SK-N-SH (cell line): ENCODE measurements at regions not wholly inside any gene's neighbourhood (a gene's known extent, or its start where the extent isn't known, plus 50 kb on each side); places are given as distances from the start of the nearest gene placed in this dataset.

Source experiments
- CHD2 ChIP-seq: fragments of 150-350 bp; IDR thresholded peaks from 2 replicates; pipeline ENCODE4 v1.6.1; 2018; ENCODE audit warnings: low read length; ENCODE audit not compliant: partially characterized antibody
- FOXM1 ChIP-seq: IDR thresholded peaks from 2 replicates; pipeline ENCODE4 v1.4.0; 2012; ENCODE audit warnings: low read depth, mild to moderate bottlenecking
- JUND ChIP-seq: IDR thresholded peaks from 2 replicates; pipeline ENCODE4 v1.4.0; 2012
- NFIC ChIP-seq: IDR thresholded peaks from 2 replicates; pipeline ENCODE4 v1.4.0; 2012; ENCODE audit warnings: borderline replicate concordance
- POLR2AphosphoS5 ChIP-seq: IDR thresholded peaks from 2 replicates; pipeline ENCODE4 v1.6.1; 2012; ENCODE audit warnings: low read depth, low read length
- RAD21 ChIP-seq: IDR thresholded peaks from 2 replicates; pipeline ENCODE4 v1.6.1; 2012; ENCODE audit warnings: mild to moderate bottlenecking, low read length
- RXRA ChIP-seq: IDR thresholded peaks from 2 replicates; pipeline ENCODE4 v1.4.0; 2012; ENCODE audit warnings: low read depth, mild to moderate bottlenecking, borderline replicate concordance
- SIN3A ChIP-seq: IDR thresholded peaks from 2 replicates; pipeline ENCODE4 v1.6.1; 2012; ENCODE audit warnings: low read depth, mild to moderate bottlenecking, low read length, moderate library complexity, borderline replicate concordance
- TAF1 ChIP-seq: IDR thresholded peaks from 2 replicates; pipeline ENCODE4 v1.6.1; 2012; ENCODE audit warnings: low read depth, mild to moderate bottlenecking, low read length, moderate library complexity, borderline replicate concordance
- TEAD4 ChIP-seq: IDR thresholded peaks from 2 replicates; pipeline ENCODE4 v1.4.0; 2012; ENCODE audit warnings: mild to moderate bottlenecking, borderline replicate concordance; ENCODE audit not compliant: insufficient read depth
- TF ChIP-seq, protein P1 (sequence below): fragments of 200-600 bp; sonication (generic); IDR thresholded peaks from 2 replicates; pipeline ENCODE4 v1.6.1; 2017; ENCODE audit warnings: antibody characterized with exemption, mild to moderate bottlenecking, moderate library complexity
- TF ChIP-seq, protein P2 (sequence below): IDR thresholded peaks from 2 replicates; pipeline ENCODE4 v1.4.0; 2012; ENCODE audit warnings: low read depth
- TF ChIP-seq, protein P3 (sequence below): fragments of 150-350 bp; IDR thresholded peaks from 2 replicates; pipeline ENCODE4 v1.6.1; 2017; ENCODE audit warnings: antibody characterized with exemption, low read length, low read depth, borderline replicate concordance

DNA sequence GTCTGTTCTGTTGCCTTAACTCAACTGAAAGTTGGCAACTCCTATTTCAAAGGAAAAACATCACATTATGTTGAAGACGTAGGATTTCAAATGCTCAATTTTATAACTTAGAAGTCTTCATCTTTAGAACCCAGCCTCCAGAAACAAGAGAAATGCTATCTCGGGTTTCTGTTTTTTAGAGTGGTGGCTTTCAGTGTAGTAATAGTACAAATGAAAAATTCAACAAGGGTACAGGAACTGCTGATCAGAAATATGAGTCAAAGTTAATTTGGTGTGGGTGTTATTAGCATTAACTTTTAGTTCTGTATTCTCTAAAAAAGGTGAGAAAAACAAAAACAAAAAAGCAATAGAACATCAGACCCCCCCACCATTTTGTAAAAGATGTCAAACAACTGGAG, 56.6 kb upstream of the FLT1 start:
- TF ChIP-seq SIN3A: no peak
- no peak for TF ChIP-seq NFIC
- TF ChIP-seq, protein P1, sequence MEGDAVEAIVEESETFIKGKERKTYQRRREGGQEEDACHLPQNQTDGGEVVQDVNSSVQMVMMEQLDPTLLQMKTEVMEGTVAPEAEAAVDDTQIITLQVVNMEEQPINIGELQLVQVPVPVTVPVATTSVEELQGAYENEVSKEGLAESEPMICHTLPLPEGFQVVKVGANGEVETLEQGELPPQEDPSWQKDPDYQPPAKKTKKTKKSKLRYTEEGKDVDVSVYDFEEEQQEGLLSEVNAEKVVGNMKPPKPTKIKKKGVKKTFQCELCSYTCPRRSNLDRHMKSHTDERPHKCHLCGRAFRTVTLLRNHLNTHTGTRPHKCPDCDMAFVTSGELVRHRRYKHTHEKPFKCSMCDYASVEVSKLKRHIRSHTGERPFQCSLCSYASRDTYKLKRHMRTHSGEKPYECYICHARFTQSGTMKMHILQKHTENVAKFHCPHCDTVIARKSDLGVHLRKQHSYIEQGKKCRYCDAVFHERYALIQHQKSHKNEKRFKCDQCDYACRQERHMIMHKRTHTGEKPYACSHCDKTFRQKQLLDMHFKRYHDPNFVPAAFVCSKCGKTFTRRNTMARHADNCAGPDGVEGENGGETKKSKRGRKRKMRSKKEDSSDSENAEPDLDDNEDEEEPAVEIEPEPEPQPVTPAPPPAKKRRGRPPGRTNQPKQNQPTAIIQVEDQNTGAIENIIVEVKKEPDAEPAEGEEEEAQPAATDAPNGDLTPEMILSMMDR: no peak
- TF ChIP-seq, protein P2, sequence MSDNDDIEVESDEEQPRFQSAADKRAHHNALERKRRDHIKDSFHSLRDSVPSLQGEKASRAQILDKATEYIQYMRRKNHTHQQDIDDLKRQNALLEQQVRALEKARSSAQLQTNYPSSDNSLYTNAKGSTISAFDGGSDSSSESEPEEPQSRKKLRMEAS: no peak
- no peak for TF ChIP-seq JUND
- no peak for TF ChIP-seq CHD2
- no peak for TF ChIP-seq FOXM1
- no peak for TF ChIP-seq POLR2AphosphoS5
- no peak for TF ChIP-seq RXRA
- TF ChIP-seq, protein P3, sequence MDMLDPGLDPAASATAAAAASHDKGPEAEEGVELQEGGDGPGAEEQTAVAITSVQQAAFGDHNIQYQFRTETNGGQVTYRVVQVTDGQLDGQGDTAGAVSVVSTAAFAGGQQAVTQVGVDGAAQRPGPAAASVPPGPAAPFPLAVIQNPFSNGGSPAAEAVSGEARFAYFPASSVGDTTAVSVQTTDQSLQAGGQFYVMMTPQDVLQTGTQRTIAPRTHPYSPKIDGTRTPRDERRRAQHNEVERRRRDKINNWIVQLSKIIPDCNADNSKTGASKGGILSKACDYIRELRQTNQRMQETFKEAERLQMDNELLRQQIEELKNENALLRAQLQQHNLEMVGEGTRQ: no peak
- no peak for TF ChIP-seq TEAD4
- TF ChIP-seq TAF1: no peak
- TF ChIP-seq RAD21: no peak
